HEK293 (cell line): ENCODE measurements at regions not wholly inside any gene's neighbourhood (a gene's known extent, or its start where the extent isn't known, plus 50 kb on each side); places are given as distances from the start of the nearest gene placed in this dataset.
A peak's percentile ranks its signal among the peaks of the same experiment; 100 is the strongest.

ENCODE experiments used
- CTCF ChIA-PET: fragments of 350-600 bp; formaldehyde crosslinking; extraction: SDS; loops from one replicate; lab custom pipeline; 2021; ENCODE audit warnings: antibody characterized with exemption; lab: Yijun Ruan, JAX
- POLR2A ChIA-PET: fragments of 300-600 bp; formaldehyde crosslinking; extraction: SDS; loops from one replicate; lab custom pipeline; 2020; ENCODE audit warnings: antibody characterized with exemption, inconsistent platforms; lab: Yijun Ruan, JAX
- H3K27ac ChIP-seq: fragments of 200-500 bp; sonication (Bioruptor generic); 2 replicates; pipeline ENCODE4 v1.5.1; 2014; ENCODE audit warnings: low read depth, low read length, control low read depth, inconsistent platforms; ENCODE audit errors: extremely low read depth
- H3K36me3 ChIP-seq, 2 experiments: fragments of 200-500 bp in 1 of 2; sonication (Bioruptor generic) in 1 of 2; 1 replicate in 1 of 2; 2 replicates in 1 of 2; pipeline ENCODE4 v1.5.1; 2014 to 2017; ENCODE audit warnings: inconsistent platforms in 2 of 2, low read length in 2 of 2; ENCODE audit not compliant: control insufficient read depth in 2 of 2, insufficient read depth in 1 of 2
- H3K4me1 ChIP-seq: fragments of 200-500 bp; sonication (Bioruptor generic); 2 replicates; pipeline ENCODE4 v1.5.1; 2014; ENCODE audit warnings: mild to moderate bottlenecking, low read length, inconsistent platforms; ENCODE audit not compliant: control insufficient read depth, insufficient read depth
- H3K4me3 ChIP-seq: 2 replicates; pipeline ENCODE4 v1.5.1; 2011; ENCODE audit warnings: low read depth, mild to moderate bottlenecking, control low read depth, low read length, moderate library complexity
- H3K9me3 ChIP-seq: fragments of 200-500 bp; sonication (Bioruptor generic); 2 replicates; pipeline ENCODE4 v1.5.1; 2014; ENCODE audit warnings: low read depth, low read length, inconsistent platforms; ENCODE audit not compliant: control insufficient read depth, insufficient read depth
- BCL11B ChIP-seq: fragments of 450-650 bp; formaldehyde crosslinking; IDR thresholded peaks from 2 replicates; pipeline ENCODE4 v1.5.1; 2016; ENCODE audit warnings: low read depth, missing biosample characterization, missing genetic modification characterization
- FEZF1 ChIP-seq: fragments of 450-650 bp; formaldehyde crosslinking; IDR thresholded peaks from 2 replicates; pipeline ENCODE4 v1.5.1; 2016; ENCODE audit warnings: missing biosample characterization, missing genetic modification characterization
- GFI1B ChIP-seq: fragments of 450-650 bp; formaldehyde crosslinking; IDR thresholded peaks from 2 replicates; pipeline ENCODE4 v1.5.1; 2016; ENCODE audit warnings: missing biosample characterization, missing genetic modification characterization
- HOXD13 ChIP-seq: sonication (generic); formaldehyde crosslinking; IDR thresholded peaks from 2 replicates; pipeline ENCODE4 v1.8.0; 2022; ENCODE audit warnings: missing genetic modification reagents, borderline replicate concordance
- KLF7 ChIP-seq: fragments of 450-650 bp; formaldehyde crosslinking; IDR thresholded peaks from 2 replicates; pipeline ENCODE4 v1.5.1; 2016; ENCODE audit warnings: missing biosample characterization, missing genetic modification characterization, borderline replicate concordance
- MZF1 ChIP-seq: fragments of 450-650 bp; formaldehyde crosslinking; IDR thresholded peaks from 2 replicates; pipeline ENCODE4 v1.5.1; 2017; ENCODE audit warnings: missing biosample characterization, missing genetic modification characterization, borderline replicate concordance
- REPIN1 ChIP-seq: fragments of 450-650 bp; formaldehyde crosslinking; IDR thresholded peaks from 2 replicates; pipeline ENCODE4 v1.5.1; 2017; ENCODE audit warnings: missing biosample characterization, missing genetic modification characterization, low read depth
- TRIM28 ChIP-seq: IDR thresholded peaks from 2 replicates; pipeline ENCODE4 v1.6.1; 2011; ENCODE audit warnings: low read length, control low read depth, borderline replicate concordance
- ZBTB10 ChIP-seq: fragments of 450-650 bp; formaldehyde crosslinking; IDR thresholded peaks from 2 replicates; pipeline ENCODE4 v1.5.1; 2016; ENCODE audit warnings: missing biosample characterization, missing genetic modification characterization
- ZBTB20 ChIP-seq: fragments of 450-650 bp; formaldehyde crosslinking; IDR thresholded peaks from 2 replicates; pipeline ENCODE4 v1.5.1; 2016; ENCODE audit warnings: missing biosample characterization, missing genetic modification characterization
- ZBTB48 ChIP-seq: fragments of 450-650 bp; formaldehyde crosslinking; IDR thresholded peaks from 2 replicates; pipeline ENCODE4 v1.5.1; 2016; ENCODE audit warnings: missing biosample characterization, missing genetic modification characterization
- ZNF138 ChIP-seq: fragments of 450-650 bp; formaldehyde crosslinking; IDR thresholded peaks from 2 replicates; pipeline ENCODE4 v1.5.1; 2016; ENCODE audit warnings: missing biosample characterization, missing genetic modification characterization, borderline replicate concordance
- ZNF18 ChIP-seq: fragments of 450-650 bp; formaldehyde crosslinking; IDR thresholded peaks from 2 replicates; pipeline ENCODE4 v1.5.1; 2016; ENCODE audit warnings: missing biosample characterization, missing genetic modification characterization
- ZNF214 ChIP-seq: fragments of 450-650 bp; formaldehyde crosslinking; IDR thresholded peaks from 2 replicates; pipeline ENCODE4 v1.5.1; 2017; ENCODE audit warnings: missing biosample characterization, mild to moderate bottlenecking, missing genetic modification characterization, borderline replicate concordance
- ZNF274 ChIP-seq, 2 experiments: fragments of 200-500 bp in 1 of 2; fragments of 450-650 bp in 1 of 2; sonication (Bioruptor generic) in 1 of 2; formaldehyde crosslinking in 1 of 2; IDR thresholded peaks; 2 replicates each; pipeline versions ENCODE4 v1.5.1 to v1.6.1; 2014 to 2016; ENCODE audit warnings: borderline replicate concordance in 1 of 2, inconsistent platforms in 1 of 2, low read length in 1 of 2, missing biosample characterization in 1 of 2, missing genetic modification characterization in 1 of 2
- ZNF280C ChIP-seq: fragments of 450-650 bp; formaldehyde crosslinking; IDR thresholded peaks from 2 replicates; pipeline ENCODE4 v1.5.1; 2016; ENCODE audit warnings: missing biosample characterization, missing genetic modification characterization
- ZNF391 ChIP-seq: fragments of 450-650 bp; formaldehyde crosslinking; IDR thresholded peaks from 2 replicates; pipeline ENCODE4 v1.5.1; 2016; ENCODE audit warnings: low read depth, missing biosample characterization, missing genetic modification characterization, borderline replicate concordance
- ZNF513 ChIP-seq: fragments of 450-650 bp; IDR thresholded peaks from 2 replicates; pipeline ENCODE4 v1.5.1; 2018; ENCODE audit warnings: missing biosample characterization, missing genetic modification characterization
- ZNF514 ChIP-seq: fragments of 450-650 bp; formaldehyde crosslinking; IDR thresholded peaks from 2 replicates; pipeline ENCODE4 v1.5.1; 2016; ENCODE audit warnings: missing biosample characterization, missing genetic modification characterization
- ZNF571 ChIP-seq: fragments of 450-650 bp; formaldehyde crosslinking; IDR thresholded peaks from 2 replicates; pipeline ENCODE4 v1.5.0; 2017; ENCODE audit warnings: missing biosample characterization, missing genetic modification characterization
- ZNF600 ChIP-seq: fragments of 450-650 bp; formaldehyde crosslinking; IDR thresholded peaks from 2 replicates; pipeline ENCODE4 v1.5.1; 2016; ENCODE audit warnings: missing biosample characterization, missing genetic modification characterization
- ZNF670 ChIP-seq: fragments of 450-650 bp; formaldehyde crosslinking; IDR thresholded peaks from 2 replicates; pipeline ENCODE4 v1.5.1; 2016; ENCODE audit warnings: missing biosample characterization, missing genetic modification characterization, low read depth
- ZNF791 ChIP-seq: fragments of 450-650 bp; formaldehyde crosslinking; IDR thresholded peaks from 2 replicates; pipeline ENCODE4 v1.5.1; 2016; ENCODE audit warnings: missing biosample characterization, missing genetic modification characterization

GRCh38 chr6:155782320-155782731 is 326.7 kb upstream of the NOX3 start:
- Histone ChIP-seq H3K9me3 (no peaks in the 10 kb centered on the region), H3K27ac (peak overlapping the region; percentile 13; the same call in 1 of the 2 replicates), H3K36me3 (no peaks in the 10 kb centered on the region), H3K4me3 (no peak overlapping the region), H3K4me1 (no peaks in the 10 kb centered on the region)
- TF ChIP-seq TRIM28, result 0 out of 2 replicates have a peak, but pooled peaks have one; percentile 82
- TF ChIP-seq ZNF670, result no peak
- no peak for TF ChIP-seq REPIN1 (tag by site-specific recombination)
- TF ChIP-seq ZNF18 (tag by site-specific recombination), result no peak
- peak; percentile 14; the same call in 1 of the 2 replicates for TF ChIP-seq HOXD13
- TF ChIP-seq ZNF600 (tag by site-specific recombination), result no peak
- TF ChIP-seq ZNF791 (tag by site-specific recombination), result no peak
- TF ChIP-seq ZBTB10 (tag by site-specific recombination), result no peak
- no peak for TF ChIP-seq KLF7 (tag by site-specific recombination)
- peak; percentile 85 for TF ChIP-seq MZF1 (tag by site-specific recombination)
- TF ChIP-seq ZNF514 (tag by site-specific recombination), result no peak
- TF ChIP-seq ZNF391, result no peak
- POLR2A ChIA-PET, result no interaction called here
- CTCF ChIA-PET, result no interaction called here

- ChIA-PET CTCF (no interaction called here), POLR2A (no interaction called here)
- Histone ChIP-seq H3K27ac (no peak overlapping the region), H3K36me3 (no peaks in the 10 kb centered on the region), H3K4me3 (no peak overlapping the region), H3K4me1 (no peaks in the 10 kb centered on the region), H3K9me3 (no peaks in the 10 kb centered on the region)
- TF ChIP-seq ZNF214 (tag by site-specific recombination), result no peak
- TF ChIP-seq ZBTB20 (tag by site-specific recombination), result no peak
- no peak for TF ChIP-seq ZNF391
- no peak for TF ChIP-seq ZNF513 (tag by site-specific recombination)
- no peak for TF ChIP-seq REPIN1 (tag by site-specific recombination)
- no peak for TF ChIP-seq BCL11B
- no peak for TF ChIP-seq ZNF274 (IDR thresholded peaks at IDR 0.05; ENCODE audit: low read length)
- no peak for TF ChIP-seq ZNF274 (tag by site-specific recombination; IDR thresholded peaks at IDR 0.05; ENCODE audit: borderline replicate concordance)
- TF ChIP-seq ZBTB48 (tag by site-specific recombination), result no peak
- no peak for TF ChIP-seq ZNF571
- no peak for TF ChIP-seq ZNF280C (tag by site-specific recombination)
- no peak for TF ChIP-seq ZNF138 (tag by site-specific recombination)
- no peak for TF ChIP-seq FEZF1 (tag by site-specific recombination)
- no peak for TF ChIP-seq GFI1B
These were observed 323.8 kb upstream of the NOX3 start for GRCh38 chr6:155779456-155779855.
